Peyer's patch (tissue), 4 donors: ENCODE measurements at regions not wholly inside any gene's neighbourhood (a gene's known extent, or its start where the extent isn't known, plus 50 kb on each side); places are given as distances from the start of the nearest gene placed in this dataset.
"Not testable (repeated sequence)": the region's sequence is repeated elsewhere in the genome, so short reads cannot be mapped to it uniquely, and the experiment has no call there.

Source experiments
- DNase-seq, 3 donors: peaks; one replicate each; pipeline ENCODE4 v3.0.0-alpha.2; 2017 to 2019
- H3K27ac ChIP-seq, 4 donors: fragments of 200-600 bp; sonication (generic); one replicate each; pipeline ENCODE4 v1.5.1; 2016 to 2019
- H3K27me3 ChIP-seq, 2 donors: fragments of 200-600 bp; sonication (generic); one replicate each; pipeline ENCODE4 v1.5.1; 2019
- H3K36me3 ChIP-seq, 3 donors: fragments of 200-600 bp; sonication (generic); one replicate each; pipeline ENCODE4 v1.5.1; 2016 to 2019
- H3K4me1 ChIP-seq, 4 donors: fragments of 200-600 bp; sonication (generic); one replicate each; pipeline ENCODE4 v1.5.1; 2016 to 2019
- H3K4me3 ChIP-seq, 4 donors: fragments of 200-600 bp; sonication (generic); 1 replicate in 3 of 4; 2 replicates in 1 of 4; pipeline ENCODE4 v1.5.1; 2016 to 2019; ENCODE audit warnings: mild to moderate bottlenecking in 1 of 4
- H3K9me3 ChIP-seq, 4 donors: fragments of 200-600 bp; sonication (generic); one replicate each; pipeline ENCODE4 v1.5.1; 2016 to 2019; ENCODE audit warnings: mild to moderate bottlenecking in 1 of 4
- POLR2A ChIP-seq, 2 donors: fragments of 450-650 bp; IDR thresholded peaks; one replicate each; pipeline ENCODE4 v1.5.1; 2017; ENCODE audit warnings: antibody characterized with exemption in 2 of 2, mild to moderate bottlenecking in 2 of 2, moderate library complexity in 2 of 2
- TF ChIP-seq, protein P1 (sequence below), 6 experiments: fragments of 450-650 bp in 4 of 6; fragments of 200-600 bp in 2 of 6; sonication (generic) in 1 of 6; IDR thresholded peaks; one replicate each; pipeline ENCODE4 v1.5.1; 2017 to 2019; ENCODE audit warnings: antibody characterized with exemption in 6 of 6, mild to moderate bottlenecking in 3 of 6, moderate library complexity in 1 of 6

DNA sequence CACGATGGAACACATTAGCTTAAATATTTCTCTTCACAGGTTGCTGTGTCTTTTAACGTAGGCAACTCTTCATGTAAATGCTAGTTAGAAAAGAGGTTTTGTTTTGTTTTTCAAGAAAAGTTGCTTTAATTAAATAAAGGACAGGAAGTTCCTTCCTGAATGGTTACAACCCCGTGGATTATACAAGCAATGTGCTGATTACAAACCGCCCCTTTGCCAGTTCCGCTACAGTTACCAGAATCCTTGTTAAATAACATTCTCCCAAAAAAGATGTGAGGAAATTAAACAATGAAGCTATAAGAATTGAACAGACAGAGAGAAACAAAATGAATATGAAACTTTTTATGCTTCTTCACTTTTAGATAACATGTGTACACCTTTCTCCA lies 75.1 kb downstream of the LYZL2 start:
- peak overlapping the region in 2 of 4 donors; percentile 36 to 41 for H3K4me3 ChIP-seq
- H3K36me3 ChIP-seq = no peaks in the 10 kb centered on the region
- no peak for DNase-seq
- no peaks in the 10 kb centered on the region for H3K27me3 ChIP-seq
- H3K9me3 ChIP-seq = no peaks in the 10 kb centered on the region
- peak overlapping the region; percentile 3 to 89 (median 74) for H3K27ac ChIP-seq
- no peaks in the 10 kb centered on the region for H3K4me1 ChIP-seq
- TF ChIP-seq POLR2A (IDR thresholded peaks at IDR 0.05) = no peak
- TF ChIP-seq, protein P1, sequence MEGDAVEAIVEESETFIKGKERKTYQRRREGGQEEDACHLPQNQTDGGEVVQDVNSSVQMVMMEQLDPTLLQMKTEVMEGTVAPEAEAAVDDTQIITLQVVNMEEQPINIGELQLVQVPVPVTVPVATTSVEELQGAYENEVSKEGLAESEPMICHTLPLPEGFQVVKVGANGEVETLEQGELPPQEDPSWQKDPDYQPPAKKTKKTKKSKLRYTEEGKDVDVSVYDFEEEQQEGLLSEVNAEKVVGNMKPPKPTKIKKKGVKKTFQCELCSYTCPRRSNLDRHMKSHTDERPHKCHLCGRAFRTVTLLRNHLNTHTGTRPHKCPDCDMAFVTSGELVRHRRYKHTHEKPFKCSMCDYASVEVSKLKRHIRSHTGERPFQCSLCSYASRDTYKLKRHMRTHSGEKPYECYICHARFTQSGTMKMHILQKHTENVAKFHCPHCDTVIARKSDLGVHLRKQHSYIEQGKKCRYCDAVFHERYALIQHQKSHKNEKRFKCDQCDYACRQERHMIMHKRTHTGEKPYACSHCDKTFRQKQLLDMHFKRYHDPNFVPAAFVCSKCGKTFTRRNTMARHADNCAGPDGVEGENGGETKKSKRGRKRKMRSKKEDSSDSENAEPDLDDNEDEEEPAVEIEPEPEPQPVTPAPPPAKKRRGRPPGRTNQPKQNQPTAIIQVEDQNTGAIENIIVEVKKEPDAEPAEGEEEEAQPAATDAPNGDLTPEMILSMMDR (IDR thresholded peaks at IDR 0.05) = no peak

DNA sequence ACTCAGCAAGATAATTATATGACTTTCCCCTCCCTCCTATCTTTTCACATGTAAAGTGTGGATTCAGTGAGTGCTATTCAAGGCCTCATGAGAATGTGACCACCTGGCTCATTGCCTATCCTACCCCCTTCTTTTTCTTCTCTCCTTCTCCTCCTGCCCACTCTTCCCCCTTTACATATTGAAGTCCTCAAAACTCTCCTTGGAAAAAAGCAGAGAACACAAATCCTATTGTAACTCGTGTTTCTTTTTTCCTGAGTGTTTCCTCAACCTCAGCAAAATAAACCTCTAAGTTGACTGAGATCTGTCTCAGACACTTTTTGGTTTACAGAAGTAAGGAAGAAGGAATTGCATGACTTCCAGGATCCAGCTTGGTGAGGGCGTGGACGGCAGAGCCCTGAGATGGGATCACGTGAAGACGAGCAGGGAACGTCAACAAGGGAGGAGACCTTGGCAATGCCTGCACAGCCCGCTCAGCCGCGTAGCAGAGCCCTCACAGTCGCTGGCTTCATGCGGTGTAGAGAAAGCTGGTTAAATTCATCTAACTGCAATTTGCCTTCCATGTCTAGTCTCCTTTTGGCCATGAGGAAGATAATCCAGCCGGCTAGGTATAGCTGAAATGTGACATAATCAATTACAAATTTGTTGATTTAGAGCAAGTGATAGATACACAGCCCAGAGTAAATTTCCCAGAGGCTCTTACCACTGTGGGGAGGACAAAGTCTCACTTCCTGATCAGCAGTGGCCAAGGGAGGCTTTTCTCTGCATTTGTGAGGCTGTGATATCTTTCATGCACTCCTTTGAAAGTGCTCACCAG lies 75.7 kb downstream of the LYZL2 start:
- H3K4me1 ChIP-seq = no peaks in the 10 kb centered on the region
- H3K27ac ChIP-seq = peak overlapping the region; percentile 3 to 89 (median 74)
- TF ChIP-seq POLR2A (IDR thresholded peaks at IDR 0.05) = peak; percentile 30 to 57
- TF ChIP-seq, protein P1 (IDR thresholded peaks at IDR 0.05) = peak in 1 of 6 experiments; percentile 14
- H3K9me3 ChIP-seq = no peaks in the 10 kb centered on the region
- H3K36me3 ChIP-seq = no peaks in the 10 kb centered on the region
- peak overlapping the region in 2 of 4 donors; percentile 36 to 41 for H3K4me3 ChIP-seq
- DNase-seq = peak in 2 of 3 donors; percentile 79 to 88
- no peaks in the 10 kb centered on the region for H3K27me3 ChIP-seq

DNA sequence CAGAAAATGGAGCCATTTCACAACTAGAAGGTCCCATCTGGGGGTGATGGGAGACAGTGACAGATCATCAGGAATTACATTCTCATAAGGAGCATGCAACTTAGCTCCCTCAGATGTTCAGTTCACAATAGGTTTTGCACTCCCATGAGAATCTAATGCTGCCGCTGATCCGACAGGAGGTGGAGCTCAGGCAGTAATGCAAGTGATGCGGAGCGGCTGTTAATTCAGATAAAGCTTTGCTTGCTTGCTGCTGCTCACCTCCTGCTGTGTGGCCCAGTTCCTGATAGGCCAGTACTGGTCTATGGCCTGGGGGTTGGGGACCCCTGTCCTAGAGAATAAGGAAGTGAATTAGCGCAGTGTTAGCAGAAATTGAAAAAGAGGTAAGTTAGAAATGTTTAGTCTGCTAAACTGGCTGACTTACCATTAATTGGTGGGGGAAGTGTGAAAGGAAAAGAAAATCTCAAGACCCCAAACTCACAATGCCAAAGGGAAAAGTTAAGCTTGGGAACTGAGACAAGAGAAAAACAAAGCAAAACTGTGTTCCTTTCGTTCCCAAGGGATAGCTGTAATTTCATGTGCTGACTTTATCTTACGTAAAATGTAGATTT lies 76.4 kb downstream of the LYZL2 start:
- peak overlapping the region in 3 of 4 donors; percentile 64 to 89 (median 83) for H3K27ac ChIP-seq
- H3K9me3 ChIP-seq = no peaks in the 10 kb centered on the region
- DNase-seq = no peak
- no peaks in the 10 kb centered on the region for H3K27me3 ChIP-seq
- TF ChIP-seq, protein P1 (IDR thresholded peaks at IDR 0.05) = no peak
- no peak for TF ChIP-seq POLR2A (IDR thresholded peaks at IDR 0.05)
- no peaks in the 10 kb centered on the region for H3K36me3 ChIP-seq
- no peaks in the 10 kb centered on the region for H3K4me1 ChIP-seq
- no peak overlapping the region for H3K4me3 ChIP-seq

DNA sequence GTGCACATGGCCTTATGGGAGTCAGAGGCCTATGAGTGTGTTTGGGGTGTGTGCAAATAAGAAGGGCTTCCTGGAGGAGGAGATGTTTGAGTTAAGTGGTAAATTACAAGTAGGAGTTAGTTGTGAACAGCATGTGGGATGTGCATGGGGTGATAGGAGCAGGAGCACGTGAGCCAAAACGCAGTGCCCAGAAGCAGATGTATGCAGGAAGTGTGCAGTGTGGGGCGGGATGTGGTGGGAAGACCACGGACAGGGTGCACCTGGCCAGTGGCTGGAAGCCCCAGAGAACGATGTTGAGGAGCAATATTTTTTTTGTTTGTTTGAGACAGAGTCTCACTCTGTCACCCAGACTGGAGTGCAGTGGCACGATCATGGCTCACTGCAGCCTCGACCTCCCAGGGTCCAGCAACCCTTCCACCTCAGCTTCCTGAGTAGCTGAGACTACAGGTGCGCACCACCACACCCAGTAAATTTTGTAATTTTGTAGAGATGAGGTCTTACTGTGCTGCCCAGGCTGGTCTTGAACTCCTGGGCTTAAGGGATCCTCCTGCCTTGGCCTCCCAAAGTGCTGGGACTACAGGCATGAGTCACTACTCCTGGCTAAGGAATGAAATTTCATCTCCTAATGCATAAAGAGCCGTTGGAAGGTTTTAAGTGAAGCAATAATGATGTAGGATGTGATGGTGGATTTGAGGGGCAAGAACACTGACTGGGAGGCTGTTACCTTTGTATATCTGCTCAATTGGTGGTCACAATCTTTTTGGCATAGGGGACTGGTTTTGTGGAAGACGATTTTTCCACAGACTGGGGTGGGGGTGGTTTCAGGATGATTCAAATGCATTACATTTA lies 78.4 kb downstream of the LYZL2 start:
- Histone ChIP-seq H3K4me3 (no peak overlapping the region), H3K36me3 (no peaks in the 10 kb centered on the region), H3K4me1 (no peaks in the 10 kb centered on the region), H3K9me3 (no peaks in the 10 kb centered on the region), H3K27me3 (no peaks in the 10 kb centered on the region), H3K27ac (no peak overlapping the region)
- DNase-seq = no peak
- no peak for TF ChIP-seq POLR2A (IDR thresholded peaks at IDR 0.05)
- TF ChIP-seq, protein P1 (IDR thresholded peaks at IDR 0.05) = no peak

DNA sequence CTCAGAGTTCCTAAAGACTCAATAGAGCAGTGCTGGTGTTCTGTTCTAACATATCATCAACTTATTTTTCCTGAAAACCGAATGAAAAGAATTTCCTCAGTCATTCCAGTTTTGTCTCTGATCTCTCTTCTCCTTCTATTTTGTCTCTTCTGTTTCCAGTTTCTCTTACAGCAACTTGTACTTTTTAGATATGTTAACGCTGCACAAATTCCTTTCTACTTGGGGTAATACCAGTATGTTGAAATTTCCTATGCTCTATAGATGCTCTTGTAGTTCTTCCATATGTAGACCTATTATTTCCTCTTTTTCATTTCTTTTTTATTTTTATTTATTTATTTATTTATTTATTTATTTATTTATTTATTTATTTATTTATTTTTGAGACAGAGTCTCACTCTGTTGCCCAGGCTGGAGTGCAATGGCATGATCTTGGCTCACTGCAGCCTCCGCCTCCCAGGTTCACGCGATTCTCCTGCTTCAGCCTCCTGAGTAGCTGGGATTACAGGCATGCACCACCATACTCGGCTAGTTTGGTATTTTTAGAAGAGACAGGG lies 80.3 kb downstream of the LYZL2 start:
- H3K4me3 ChIP-seq, DNase-seq, H3K9me3 ChIP-seq, H3K27ac ChIP-seq, H3K36me3 ChIP-seq, H3K4me1 ChIP-seq, H3K27me3 ChIP-seq: not testable (repeated sequence)
